H9 (cell line): ENCODE measurements at regions not wholly inside any gene's neighbourhood (a gene's known extent, or its start where the extent isn't known, plus 50 kb on each side); places are given as distances from the start of the nearest gene placed in this dataset.

Experiments
- DNase-seq: peaks from one replicate; pipeline ENCODE4 v3.0.0-alpha.2; 2017
- H2AFZ ChIP-seq: one replicate; pipeline ENCODE4 v1.6.1; 2013; ENCODE audit warnings: mild to moderate bottlenecking, low read length, control low read depth, moderate library complexity
- H2AK5ac ChIP-seq: 2 replicates; pipeline ENCODE4 v1.6.1; 2013; ENCODE audit warnings: low read length, control low read depth, mixed read lengths; ENCODE audit not compliant: insufficient read length
- H2BK120ac ChIP-seq: one replicate; pipeline ENCODE4 v1.6.1; 2013; ENCODE audit warnings: low read depth, mild to moderate bottlenecking, low read length, control low read depth, inconsistent platforms; ENCODE audit not compliant: poor library complexity, severe bottlenecking
- H2BK12ac ChIP-seq: 2 replicates; pipeline ENCODE4 v1.6.1; 2013; ENCODE audit warnings: low read length, control low read depth, mixed read lengths, low read depth; ENCODE audit not compliant: insufficient read length
- H2BK15ac ChIP-seq: 2 replicates; pipeline ENCODE4 v1.6.1; 2013; ENCODE audit warnings: low read depth, low read length, control low read depth
- H2BK20ac ChIP-seq: one replicate; pipeline ENCODE4 v1.6.1; 2013; ENCODE audit warnings: low read depth, mild to moderate bottlenecking, low read length, control low read depth, inconsistent platforms; ENCODE audit not compliant: poor library complexity, severe bottlenecking
- H2BK5ac ChIP-seq: 2 replicates; pipeline ENCODE4 v1.6.1; 2013; ENCODE audit warnings: low read length, control low read depth, mixed read lengths; ENCODE audit not compliant: insufficient read length
- H3K14ac ChIP-seq: 2 replicates; pipeline ENCODE4 v1.6.1; 2013; ENCODE audit warnings: low read length, control low read depth; ENCODE audit not compliant: insufficient read depth
- H3K18ac ChIP-seq: 2 replicates; pipeline ENCODE4 v1.6.1; 2013; ENCODE audit warnings: low read depth, mild to moderate bottlenecking, mixed read lengths, low read length, control low read depth; ENCODE audit not compliant: insufficient read length
- H3K23ac ChIP-seq: 2 replicates; pipeline ENCODE4 v1.6.1; 2013; ENCODE audit warnings: low read length, control low read depth, mixed read lengths, low read depth; ENCODE audit not compliant: insufficient read length
- H3K23me2 ChIP-seq: 2 replicates; pipeline ENCODE4 v1.6.1; 2013; ENCODE audit warnings: low read depth, mild to moderate bottlenecking, mixed read lengths, low read length, control low read depth; ENCODE audit not compliant: insufficient read length, poor library complexity, severe bottlenecking
- H3K27ac ChIP-seq: 2 replicates; pipeline ENCODE4 v1.5.1; 2013; ENCODE audit warnings: low read length, control low read depth, mixed read lengths, low read depth; ENCODE audit not compliant: insufficient read length
- H3K27me3 ChIP-seq: 2 replicates; pipeline ENCODE4 v1.6.1; 2013; ENCODE audit warnings: low read length, control low read depth, inconsistent platforms; ENCODE audit not compliant: insufficient read depth
- H3K4ac ChIP-seq: 2 replicates; pipeline ENCODE4 v1.6.1; 2013; ENCODE audit warnings: low read depth, mild to moderate bottlenecking, control low read depth, inconsistent platforms, low read length, moderate library complexity
- H3K4me1 ChIP-seq: 2 replicates; pipeline ENCODE4 v1.6.1; 2013; ENCODE audit warnings: low read length, control low read depth, inconsistent platforms; ENCODE audit not compliant: insufficient read depth
- H3K4me2 ChIP-seq: 2 replicates; pipeline ENCODE4 v1.6.1; 2013; ENCODE audit warnings: low read length, control low read depth, mixed read lengths; ENCODE audit not compliant: insufficient read length, insufficient read depth
- H3K56ac ChIP-seq: 2 replicates; pipeline ENCODE4 v1.6.1; 2013; ENCODE audit warnings: low read depth, mild to moderate bottlenecking, mixed read lengths, low read length, control low read depth; ENCODE audit not compliant: insufficient read length
- H3K79me1 ChIP-seq: 2 replicates; pipeline ENCODE4 v1.6.1; 2013; ENCODE audit warnings: low read depth, mild to moderate bottlenecking, moderate library complexity, low read length, control low read depth, inconsistent platforms; ENCODE audit not compliant: insufficient read depth, poor library complexity, severe bottlenecking
- H3K79me2 ChIP-seq: 2 replicates; pipeline ENCODE4 v1.6.1; 2013; ENCODE audit warnings: low read length, control low read depth, inconsistent platforms; ENCODE audit not compliant: insufficient read depth
- H3K9ac ChIP-seq: 2 replicates; pipeline ENCODE4 v1.6.1; 2013; ENCODE audit warnings: low read length, control low read depth, mixed read lengths; ENCODE audit not compliant: insufficient read length; ENCODE audit errors: extremely low read depth
- H3K9me3 ChIP-seq: one replicate; pipeline ENCODE4 v1.6.1; 2013; ENCODE audit warnings: low read depth, low read length, inconsistent platforms; ENCODE audit not compliant: control insufficient read depth
- H3T11ph ChIP-seq: one replicate; pipeline ENCODE4 v1.6.1; 2013; ENCODE audit warnings: mild to moderate bottlenecking, low read length, control low read depth, inconsistent platforms
- H4K20me1 ChIP-seq: one replicate; pipeline ENCODE4 v1.6.1; 2013; ENCODE audit not compliant: control insufficient read depth, insufficient read length, insufficient read depth
- H4K5ac ChIP-seq: 2 replicates; pipeline ENCODE4 v1.6.1; 2013; ENCODE audit warnings: low read depth, mild to moderate bottlenecking, mixed read lengths, low read length, control low read depth; ENCODE audit not compliant: insufficient read length
- H4K8ac ChIP-seq: replicated peaks from 2 replicates; pipeline ENCODE4 v1.6.1; 2013; ENCODE audit warnings: low read length, control low read depth, mixed read lengths, low read depth; ENCODE audit not compliant: insufficient read length
- H4K91ac ChIP-seq: 2 replicates; pipeline ENCODE4 v1.6.1; 2013; ENCODE audit warnings: low read depth, mild to moderate bottlenecking, moderate library complexity, mixed read lengths, low read length, control low read depth; ENCODE audit not compliant: insufficient read length
- H3K27ac Mint-ChIP-seq, 3 experiments: 2 replicates in 2 of 3; 3 replicates in 1 of 3; pipeline ENCODE4 v1.8.0; 2020 to 2021; ENCODE audit warnings: mixed read lengths in 3 of 3, mild to moderate bottlenecking in 1 of 3, moderate library complexity in 1 of 3
- H3K27me3 Mint-ChIP-seq: 2 replicates; pipeline ENCODE4 v1.8.0; 2021; ENCODE audit warnings: low read depth, mild to moderate bottlenecking, moderate library complexity, mixed read lengths
- H3K36me3 Mint-ChIP-seq, 3 experiments: 2 replicates in 2 of 3; 3 replicates in 1 of 3; pipeline ENCODE4 v1.8.0; 2020 to 2021; ENCODE audit warnings: low read depth in 3 of 3, mixed read lengths in 3 of 3; ENCODE audit not compliant: insufficient read depth in 1 of 3
- H3K4me1 Mint-ChIP-seq, 2 experiments: 2 replicates each; pipeline ENCODE4 v1.8.0; 2020; ENCODE audit warnings: mixed read lengths in 2 of 2
- H3K4me3 Mint-ChIP-seq, 2 experiments: 2 replicates in 1 of 2; 3 replicates in 1 of 2; pipeline ENCODE4 v1.8.0; 2020 to 2021; ENCODE audit warnings: mild to moderate bottlenecking in 2 of 2, mixed read lengths in 2 of 2, moderate library complexity in 1 of 2
- H3K9me3 Mint-ChIP-seq, 2 experiments: 2 replicates in 1 of 2; 3 replicates in 1 of 2; pipeline ENCODE4 v1.8.0; 2020; ENCODE audit warnings: mild to moderate bottlenecking in 2 of 2, mixed read lengths in 2 of 2, moderate library complexity in 1 of 2
- CTCF ChIP-seq: fragments of 200-600 bp; sonication (generic); conservative IDR thresholded peaks from 3 replicates; pipeline ENCODE4 v1.8.0; 2021; ENCODE audit warnings: antibody characterized with exemption, mild to moderate bottlenecking
- WGBS: extraction: QIAGEN DNeasy Blood & Tissue Kit; methylation state at CpG from one replicate; pipeline ENCODE4 v1.1.7; 2013; ENCODE audit warnings: missing lambda C conversion rate, low lambda C conversion rate, mixed read lengths; ENCODE audit not compliant: insufficient read length; ENCODE audit errors: extremely low coverage; 5-methylcytosine and 5-hydroxymethylcytosine counted together

DNA sequence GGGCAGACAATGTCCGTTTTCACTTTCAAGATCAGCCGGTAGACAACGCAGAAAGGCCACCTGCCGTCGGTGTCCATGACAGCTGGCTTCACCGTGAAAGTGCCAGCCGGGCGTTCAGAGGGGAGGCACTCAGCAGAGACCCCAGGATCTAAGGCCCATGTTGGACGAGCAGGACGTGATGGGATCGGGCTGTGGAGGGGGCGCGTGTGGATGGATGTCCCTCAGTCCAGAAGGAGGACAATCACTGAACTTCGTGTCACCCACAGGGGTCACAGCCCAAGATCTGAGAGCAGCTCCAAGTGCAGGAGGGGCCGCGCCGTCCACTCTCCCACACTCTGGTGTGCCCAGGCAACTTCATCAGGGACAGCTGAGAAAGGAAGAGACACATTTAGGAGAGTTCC lies 164.4 kb downstream of the BRD1 start:
- Histone ChIP-seq H3T11ph (no peak overlapping the region), H4K5ac (no peak overlapping the region), H3K4me2 (no peak overlapping the region), H3K27ac (no peak overlapping the region), H4K20me1 (no peaks in the 10 kb centered on the region), H2AK5ac (no peak overlapping the region), H2BK20ac (no peak overlapping the region), H3K23ac (no peak overlapping the region), H2AFZ (no peak overlapping the region), H4K91ac (no peak overlapping the region), H3K23me2 (peaks cover 3% of the 10 kb centered on the region), H3K9me3 (no peaks in the 10 kb centered on the region), H2BK5ac (no peak overlapping the region), H4K8ac (no peak overlapping the region), H3K79me1 (no peaks in the 10 kb centered on the region), H3K79me2 (no peaks in the 10 kb centered on the region), H2BK120ac (no peak overlapping the region), H3K14ac (no peak overlapping the region), H2BK15ac (no peak overlapping the region), H2BK12ac (no peak overlapping the region), H3K27me3 (no peaks in the 10 kb centered on the region), H3K9ac (no peak overlapping the region), H3K4ac (no peak overlapping the region), H3K56ac (no peak overlapping the region), H3K18ac (no peak overlapping the region), H3K4me1 (no peaks in the 10 kb centered on the region; the same call in 1 of the 2 replicates)
- peaks cover 14% of the 10 kb centered on the region for H3K27me3 Mint-ChIP-seq
- no CpG with 5 or more reads among the region's 17 CpGs for WGBS
- no peak overlapping the region for H3K27ac Mint-ChIP-seq
- H3K4me1 Mint-ChIP-seq: peaks cover 11 to 18% of the 10 kb centered on the region in 2 experiments; a peak in 3 of 4 replicates
- H3K9me3 Mint-ChIP-seq: no peaks in the 10 kb centered on the region
- DNase-seq: no peak
- no peak for TF ChIP-seq CTCF
- no peak overlapping the region; a peak in 1 of 5 replicates for H3K4me3 Mint-ChIP-seq
- H3K36me3 Mint-ChIP-seq: no peaks in the 10 kb centered on the region
